ENCODE measurements at regions not wholly inside any gene's neighbourhood (a gene's known extent, or its start where the extent isn't known, plus 50 kb on each side); places are given as distances from the start of the nearest gene placed in this dataset.

GRCh38 chr7:25731846-25732245, 420.2 kb upstream of the NFE2L3 start:
- TF ChIP-seq, protein P1, sequence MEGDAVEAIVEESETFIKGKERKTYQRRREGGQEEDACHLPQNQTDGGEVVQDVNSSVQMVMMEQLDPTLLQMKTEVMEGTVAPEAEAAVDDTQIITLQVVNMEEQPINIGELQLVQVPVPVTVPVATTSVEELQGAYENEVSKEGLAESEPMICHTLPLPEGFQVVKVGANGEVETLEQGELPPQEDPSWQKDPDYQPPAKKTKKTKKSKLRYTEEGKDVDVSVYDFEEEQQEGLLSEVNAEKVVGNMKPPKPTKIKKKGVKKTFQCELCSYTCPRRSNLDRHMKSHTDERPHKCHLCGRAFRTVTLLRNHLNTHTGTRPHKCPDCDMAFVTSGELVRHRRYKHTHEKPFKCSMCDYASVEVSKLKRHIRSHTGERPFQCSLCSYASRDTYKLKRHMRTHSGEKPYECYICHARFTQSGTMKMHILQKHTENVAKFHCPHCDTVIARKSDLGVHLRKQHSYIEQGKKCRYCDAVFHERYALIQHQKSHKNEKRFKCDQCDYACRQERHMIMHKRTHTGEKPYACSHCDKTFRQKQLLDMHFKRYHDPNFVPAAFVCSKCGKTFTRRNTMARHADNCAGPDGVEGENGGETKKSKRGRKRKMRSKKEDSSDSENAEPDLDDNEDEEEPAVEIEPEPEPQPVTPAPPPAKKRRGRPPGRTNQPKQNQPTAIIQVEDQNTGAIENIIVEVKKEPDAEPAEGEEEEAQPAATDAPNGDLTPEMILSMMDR (IDR thresholded peaks at IDR 0.05): no peak
- TF ChIP-seq POLR2A (IDR thresholded peaks at IDR 0.05): no peak

All from testis (tissue), 2 donors.